ENCODE measurements at regions not wholly inside any gene's neighbourhood (a gene's known extent, or its start where the extent isn't known, plus 50 kb on each side); places are given as distances from the start of the nearest gene placed in this dataset.
"Not testable (repeated sequence)": the region's sequence is repeated elsewhere in the genome, so short reads cannot be mapped to it uniquely, and the experiment has no call there.

DNA sequence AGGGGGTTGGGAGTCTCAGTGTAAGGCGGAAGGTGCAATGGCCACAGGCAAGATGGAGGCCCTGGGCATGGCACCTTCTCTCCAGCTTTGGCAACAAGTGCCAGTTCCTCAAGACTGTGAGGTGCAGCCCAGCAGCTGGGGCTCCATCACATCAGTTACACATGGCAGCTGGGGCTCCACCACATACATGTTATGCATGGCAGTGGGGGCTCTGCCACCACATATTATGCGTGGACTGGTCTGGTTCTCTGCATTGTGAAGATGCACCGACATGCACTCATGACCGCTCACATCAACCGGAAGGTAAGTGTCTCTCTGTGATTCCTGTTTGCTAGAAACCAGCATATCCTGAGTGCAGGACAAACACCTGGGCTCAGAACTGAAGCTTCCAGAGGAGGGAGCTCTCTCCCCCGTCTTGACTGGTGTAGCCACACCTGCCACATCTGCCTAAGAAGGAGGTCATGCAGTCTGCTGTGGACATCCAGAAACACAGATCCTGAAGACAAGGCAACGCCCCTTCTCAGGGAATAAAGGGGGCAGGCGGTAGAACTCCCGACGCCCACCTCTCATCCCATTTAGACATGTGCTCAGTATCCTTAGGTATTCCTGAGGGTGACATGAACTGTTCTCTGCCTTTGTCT, 104.1 kb upstream of the TMPRSS2 start:
- DNase-seq = no peak

DNA sequence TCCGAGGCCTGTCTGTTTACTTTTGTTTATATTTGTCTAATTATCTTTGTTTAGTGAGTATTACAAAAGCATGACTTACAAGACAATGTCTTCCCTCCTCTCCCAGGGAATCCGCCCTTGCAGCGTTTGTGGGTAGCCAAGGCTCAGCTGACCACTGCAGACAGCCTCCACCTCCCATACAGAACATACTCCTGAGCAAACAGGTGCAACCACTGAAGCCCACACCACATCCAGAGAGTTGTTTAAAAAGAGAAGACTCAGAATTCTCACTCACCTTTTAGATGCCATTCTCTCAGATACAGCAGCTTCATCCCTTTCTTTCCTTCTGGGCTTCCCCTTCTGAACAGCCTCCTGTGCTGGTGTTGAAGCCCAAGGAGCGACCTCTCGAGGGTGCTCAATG, 103.5 kb upstream of the TMPRSS2 start:
- DNase-seq = no peak

DNA sequence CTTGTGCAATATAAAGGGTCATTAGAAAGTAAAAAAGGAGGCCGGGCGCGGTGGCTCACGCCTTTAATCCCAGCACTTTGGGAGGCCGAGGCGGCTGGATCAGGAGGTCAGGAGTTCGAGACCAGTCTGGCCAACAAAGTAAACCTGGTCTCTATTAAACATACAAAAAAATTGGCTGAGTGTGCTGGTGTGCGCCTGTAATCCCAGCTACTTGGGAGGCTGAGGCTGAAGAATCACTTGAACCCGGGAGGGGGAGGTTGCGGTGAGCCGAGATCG, 102.8 kb upstream of the TMPRSS2 start:
- DNase-seq = not testable (repeated sequence)

DNA sequence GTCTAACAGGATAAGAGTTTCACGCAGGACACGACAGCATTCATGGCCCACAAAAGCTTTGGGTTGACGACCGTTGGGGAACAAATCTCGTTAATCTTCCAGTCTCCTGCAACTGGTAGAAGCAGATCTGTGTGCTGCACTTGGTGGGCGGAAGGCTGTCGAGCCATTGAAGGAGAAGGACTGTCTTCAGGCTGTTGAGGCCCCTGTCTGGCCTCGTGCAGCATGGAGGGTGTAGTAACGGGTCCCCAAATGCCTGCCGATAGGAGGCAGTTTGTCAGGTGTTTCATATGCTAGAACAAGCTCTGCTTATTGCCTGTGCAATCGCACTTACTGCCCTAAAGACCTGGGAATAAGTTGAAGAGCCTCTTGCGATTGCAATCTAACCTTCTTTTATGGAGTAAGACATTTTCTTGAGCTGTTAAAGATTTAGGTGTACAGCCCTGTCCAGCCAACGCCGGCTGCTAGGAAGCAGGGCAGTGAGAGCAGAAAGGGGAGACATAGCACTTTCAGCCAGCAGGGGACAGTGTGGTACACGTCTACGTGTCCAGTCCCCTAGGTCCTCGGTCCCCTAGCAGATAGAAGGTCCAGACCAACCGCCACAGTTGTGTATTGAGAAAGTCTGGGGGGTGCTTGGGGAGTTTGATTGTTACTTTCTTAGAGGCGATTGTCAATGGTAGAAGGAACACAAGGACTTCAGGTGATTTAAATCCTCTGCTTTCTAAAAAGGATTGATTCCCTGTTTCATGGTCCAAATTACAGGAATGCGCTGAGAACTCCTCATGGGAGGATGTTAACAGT, 102.3 kb upstream of the TMPRSS2 start:
- peak in 1 of 2 donors; percentile 52 for DNase-seq

DNA sequence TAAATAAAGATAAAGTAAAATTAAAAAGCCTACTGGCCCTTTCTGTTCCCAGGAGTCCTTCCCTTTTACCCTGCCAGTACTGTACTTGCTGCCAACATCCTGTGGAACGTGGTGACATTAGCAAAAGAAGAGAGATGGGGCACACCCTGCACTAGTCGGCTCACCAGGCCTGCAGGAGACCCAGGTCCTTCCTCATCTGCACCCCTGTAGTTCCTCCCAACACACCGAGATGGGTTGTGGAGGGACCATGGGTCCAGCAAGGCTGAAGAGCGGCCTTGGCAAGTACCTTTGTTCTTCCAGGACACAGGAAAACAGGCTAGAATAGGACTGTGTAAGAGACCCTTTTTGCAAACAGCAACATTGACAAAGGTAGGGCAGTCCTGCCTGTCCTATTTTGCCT, 98.7 kb upstream of the TMPRSS2 start:
- no peak for DNase-seq

DNA sequence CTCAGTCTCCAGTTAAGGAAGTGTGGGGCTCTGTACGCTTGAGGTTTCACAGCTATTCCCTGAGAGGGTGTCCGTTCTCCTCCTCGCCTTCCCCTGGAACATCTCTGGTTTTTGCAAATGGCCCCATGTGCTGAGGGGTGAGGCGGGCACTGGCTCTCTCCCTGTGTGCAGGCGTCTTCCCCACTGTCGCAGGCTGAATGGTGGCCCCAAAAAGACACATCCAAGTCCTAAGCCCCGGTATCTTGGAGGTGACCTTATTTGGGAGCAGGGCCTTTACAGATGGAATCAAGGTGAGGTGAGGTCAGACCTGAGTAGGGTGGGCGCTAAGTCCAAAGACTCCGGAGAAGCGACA, 98.0 kb upstream of the TMPRSS2 start:
- DNase-seq = no peak

DNA sequence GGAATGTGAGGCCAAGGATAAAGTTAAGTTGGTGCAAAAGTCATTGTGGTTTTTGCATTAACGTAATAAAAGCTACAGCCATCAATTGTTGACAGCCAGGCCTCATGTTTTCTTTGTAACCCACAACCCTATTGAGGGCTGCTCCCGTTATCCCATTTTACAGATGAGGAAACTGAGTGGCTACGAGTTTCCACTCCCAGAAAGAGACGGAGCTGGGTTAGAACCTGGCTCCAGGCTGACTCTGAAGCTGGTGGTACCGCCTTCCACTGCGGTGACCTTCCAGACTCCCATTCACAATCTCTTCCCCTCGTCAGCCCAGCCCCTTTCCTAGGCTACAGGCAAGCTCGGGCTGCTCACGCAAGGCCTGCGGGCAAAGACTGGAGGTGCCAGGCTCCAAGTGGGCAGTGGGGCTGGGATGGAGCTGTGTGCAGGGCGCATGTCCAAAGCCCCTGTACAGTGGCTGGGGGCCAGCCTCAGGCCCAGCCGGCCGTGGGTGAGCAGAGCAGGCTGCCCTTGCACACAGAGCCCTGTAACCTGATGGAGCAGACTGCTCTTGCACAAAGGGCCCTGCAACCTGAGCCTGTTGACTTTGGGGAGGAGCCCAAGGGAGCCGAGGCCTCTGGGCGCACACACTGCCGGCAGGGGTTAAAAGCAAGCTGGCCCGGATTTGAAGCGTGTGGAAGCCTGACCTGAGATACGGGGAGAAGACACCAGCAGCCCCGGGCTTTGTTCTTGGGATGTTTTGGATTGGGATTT, 97.4 kb upstream of the TMPRSS2 start:
- no peak for DNase-seq

DNA sequence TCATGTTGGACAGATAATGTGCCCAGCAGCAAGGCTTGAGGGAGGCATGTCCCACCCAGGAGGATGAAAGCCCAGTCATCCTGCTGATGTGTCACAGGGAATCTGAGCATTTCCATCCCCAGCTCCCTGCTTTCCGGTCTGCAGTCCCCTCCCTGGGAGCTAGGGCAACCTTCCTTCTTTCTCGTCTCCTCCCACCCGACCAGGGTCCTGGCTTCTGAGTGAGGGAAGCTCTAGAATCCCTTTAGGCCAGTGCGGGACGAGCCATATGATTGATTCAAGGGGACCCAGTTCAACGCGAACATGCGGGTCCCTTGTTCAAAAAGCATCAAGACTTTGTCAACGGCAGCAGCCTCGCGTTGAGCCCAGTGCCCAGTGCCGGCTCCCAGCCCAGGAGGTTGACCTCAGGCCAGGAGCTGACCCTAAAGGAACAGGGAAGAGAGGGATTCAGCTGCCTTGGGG, 96.7 kb upstream of the TMPRSS2 start:
- no peak for DNase-seq

DNA sequence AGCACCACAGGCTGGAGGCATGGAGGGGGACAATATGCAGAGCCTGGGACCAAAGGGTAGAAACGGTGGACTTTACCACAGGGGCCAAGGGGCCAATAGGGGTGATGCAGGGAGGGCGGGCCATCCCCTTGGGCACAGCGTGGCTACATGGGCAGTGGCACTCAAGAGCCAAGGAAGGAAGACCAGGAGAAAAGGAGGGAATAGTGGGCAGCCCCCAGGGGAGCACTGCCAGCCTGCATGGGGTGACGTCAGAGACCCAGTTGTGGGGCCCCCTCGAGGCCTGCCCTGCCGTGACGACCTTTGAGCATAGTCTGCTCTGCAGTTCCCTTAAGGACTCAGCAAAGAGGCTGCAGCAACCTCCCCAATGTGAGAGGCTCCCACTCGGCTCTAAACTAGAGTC, 95.5 kb upstream of the TMPRSS2 start:
- DNase-seq = no peak

DNA sequence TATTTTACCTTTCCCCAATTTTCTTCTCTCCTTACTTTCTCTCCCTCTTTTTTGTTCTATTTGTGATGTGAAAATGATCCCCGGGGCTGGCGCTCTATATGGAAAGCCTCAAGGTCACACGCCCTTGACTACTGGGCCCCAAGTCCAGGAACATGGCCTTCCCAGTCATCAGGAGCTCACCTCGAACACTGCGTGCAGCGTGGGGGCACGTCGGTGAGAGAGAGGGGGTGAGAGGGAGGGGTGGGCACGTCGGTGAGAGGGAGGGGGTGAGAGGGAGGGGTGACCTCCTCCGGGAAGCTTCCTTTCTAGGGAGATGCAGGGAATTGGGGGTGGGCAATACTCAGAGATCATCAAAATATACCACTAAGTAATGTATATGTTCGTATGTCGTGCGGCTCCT, 94.6 kb upstream of the TMPRSS2 start:
- no peak for DNase-seq

DNA sequence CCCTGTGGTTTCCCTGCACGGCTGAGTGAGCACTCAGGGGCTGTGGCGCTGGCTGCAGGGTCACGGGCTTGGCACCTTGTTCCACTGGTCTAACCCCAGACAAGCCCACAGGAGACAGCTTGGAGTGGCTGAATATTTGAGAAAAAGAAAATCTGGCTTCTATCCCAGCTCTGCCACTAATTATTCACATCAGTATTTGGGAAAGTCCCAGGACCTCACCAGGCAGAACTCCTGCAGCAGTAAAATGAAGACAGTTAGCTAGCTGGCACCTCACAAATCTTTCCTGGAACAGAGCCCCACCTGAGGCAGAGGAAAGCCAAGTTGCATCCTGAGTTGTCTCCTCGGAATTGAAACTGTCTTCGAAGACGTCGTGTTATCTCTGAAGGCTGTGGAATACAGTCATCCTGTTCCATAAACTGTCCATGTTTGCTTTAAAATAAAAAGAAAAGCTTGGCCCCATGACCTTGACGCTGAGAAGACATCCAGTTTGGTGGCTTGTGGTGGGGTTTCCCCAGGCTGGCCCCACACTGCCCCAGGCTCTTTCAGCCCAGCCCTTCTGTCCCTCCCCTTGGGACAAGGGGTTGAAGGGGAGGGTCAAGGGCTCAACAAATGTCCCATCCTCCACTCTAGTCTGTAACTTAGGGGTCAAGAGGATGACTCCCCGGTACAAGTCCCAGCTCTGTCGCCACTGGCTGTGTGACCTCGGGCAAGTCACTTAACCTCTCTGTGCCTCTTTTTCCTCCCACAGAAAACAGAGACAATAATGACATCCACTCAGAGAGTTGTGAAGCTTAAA, 93.8 kb upstream of the TMPRSS2 start:
- no peak for DNase-seq

DNA sequence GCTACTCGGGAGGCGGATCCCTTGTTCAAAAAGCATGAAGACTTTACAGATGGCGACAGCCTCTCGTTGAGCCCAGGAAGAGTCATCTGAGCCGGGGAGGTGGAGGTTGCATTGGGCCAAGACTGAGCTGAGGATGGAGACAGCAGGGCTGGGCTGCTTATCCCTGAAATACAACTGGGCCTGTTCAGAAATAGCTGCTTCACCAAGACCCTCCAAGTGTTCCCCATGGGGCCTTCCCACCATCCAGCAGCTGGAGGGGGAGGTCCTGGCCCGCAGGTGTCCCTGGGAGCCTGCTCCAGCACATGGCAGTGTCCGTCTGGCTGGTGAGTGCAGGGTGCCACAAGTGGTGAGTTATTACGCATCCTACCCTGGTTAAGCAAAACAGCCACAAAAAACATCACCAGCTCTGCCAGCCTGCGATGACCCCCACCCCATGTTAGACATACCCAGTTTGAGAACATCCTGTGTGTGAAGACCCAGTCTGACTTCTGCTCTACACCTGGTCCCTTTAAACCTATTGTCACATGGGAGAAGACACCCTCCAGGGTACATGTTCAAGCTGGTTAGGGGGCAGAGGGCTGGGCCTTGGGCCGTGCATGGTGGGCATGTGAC, 93.1 kb upstream of the TMPRSS2 start:
- no peak for DNase-seq

DNA sequence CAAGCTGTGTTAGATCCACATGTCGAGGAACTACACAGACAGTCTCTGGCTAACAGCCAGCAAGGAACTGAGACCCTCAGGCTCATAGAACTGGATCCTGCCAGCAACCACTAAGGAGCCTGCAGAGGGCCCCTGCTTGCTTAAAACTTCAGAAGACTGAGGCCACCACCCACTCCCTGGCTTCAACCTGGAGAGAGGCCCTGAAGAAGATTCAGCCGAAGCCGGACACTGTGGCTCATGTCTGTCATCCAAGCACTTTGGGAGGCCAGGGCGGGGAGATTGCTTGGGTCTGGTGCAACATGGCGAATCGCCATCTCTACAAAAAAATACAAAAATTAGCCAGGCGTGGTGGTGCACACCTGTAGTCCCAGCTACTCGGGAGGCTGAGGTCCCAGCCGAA, 92.6 kb upstream of the TMPRSS2 start:
- no peak for DNase-seq

DNA sequence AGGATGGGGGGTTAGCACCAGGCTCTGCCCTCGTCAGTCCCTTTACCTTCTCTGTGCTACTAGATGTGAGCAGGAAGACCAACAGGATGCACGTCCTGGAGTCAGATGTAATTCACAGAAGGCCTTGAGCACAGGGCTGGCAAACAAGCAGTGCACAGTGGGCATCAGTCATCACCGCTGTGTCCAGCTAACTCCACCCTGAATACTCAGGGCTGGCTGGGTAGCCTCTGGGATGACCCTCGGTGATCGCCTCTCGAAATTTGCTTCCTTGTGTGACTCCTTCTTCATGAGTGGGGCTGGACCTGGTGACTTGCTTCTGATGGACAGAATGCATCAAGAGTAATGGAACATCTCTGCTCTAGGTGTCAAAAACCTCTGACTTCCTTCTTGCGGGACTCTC, 92.2 kb upstream of the TMPRSS2 start:
- DNase-seq = no peak

DNA sequence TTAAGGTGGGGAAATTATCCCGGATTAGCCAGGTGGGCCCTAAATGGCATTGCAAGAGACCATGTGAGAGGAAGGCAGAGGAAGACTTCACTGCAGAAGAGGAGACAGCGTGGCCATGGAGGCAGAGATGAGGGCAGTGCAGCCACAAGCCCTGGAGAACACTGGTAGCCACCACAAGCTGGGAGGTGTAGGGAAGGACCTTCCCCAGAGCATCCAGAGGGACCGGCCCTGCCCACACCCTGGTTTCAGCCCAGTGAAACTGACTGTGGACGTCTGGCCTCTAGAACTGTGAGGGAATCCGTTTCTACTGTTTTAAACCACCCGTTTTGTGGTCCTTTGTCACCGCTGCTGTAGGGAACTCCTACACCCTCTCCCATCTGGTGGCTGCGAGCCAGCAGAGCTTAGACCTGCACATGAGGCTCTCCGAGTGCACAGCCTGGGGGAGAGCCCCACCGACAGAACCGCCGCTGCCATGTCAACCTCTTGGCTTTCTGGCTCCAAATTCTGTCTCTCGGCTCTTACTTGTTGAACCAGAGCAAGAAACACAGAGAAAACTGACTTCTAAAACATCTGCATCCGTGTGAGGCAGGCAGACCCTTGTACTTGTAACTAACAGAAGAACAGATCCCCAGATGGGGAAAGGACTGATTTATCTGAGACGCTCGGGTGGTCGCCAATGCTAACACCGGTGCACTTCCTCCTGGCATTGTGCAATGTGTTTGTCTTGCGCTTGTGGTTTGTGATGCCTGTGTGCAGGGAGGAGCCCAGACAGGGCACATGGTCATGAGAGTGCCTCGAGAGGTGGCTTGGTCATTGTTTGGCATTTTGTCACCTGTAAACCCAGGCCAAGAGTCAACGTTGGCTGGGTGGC, 90.8 kb upstream of the TMPRSS2 start:
- no peak for DNase-seq

DNA sequence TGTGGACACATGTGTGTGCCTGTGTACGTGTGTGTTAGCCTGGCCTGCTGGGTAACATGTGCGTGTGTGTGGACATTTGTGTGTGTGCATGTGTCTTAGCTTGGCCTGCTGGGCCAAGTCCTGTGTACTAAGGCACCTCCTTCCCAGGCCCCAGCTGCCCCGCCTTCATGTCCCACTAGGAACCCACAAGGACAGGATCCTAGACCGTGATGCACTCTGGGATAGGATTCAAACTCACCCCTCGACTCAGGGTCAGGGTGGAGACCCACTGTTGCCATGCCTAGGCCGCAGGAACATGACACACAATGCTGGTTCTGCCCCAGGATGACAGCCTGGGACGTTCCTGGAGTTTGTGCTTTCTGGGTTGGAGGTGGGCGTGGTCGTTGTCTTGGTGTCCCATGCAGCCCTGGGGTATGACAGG, 89.9 kb upstream of the TMPRSS2 start:
- DNase-seq = no peak

DNA sequence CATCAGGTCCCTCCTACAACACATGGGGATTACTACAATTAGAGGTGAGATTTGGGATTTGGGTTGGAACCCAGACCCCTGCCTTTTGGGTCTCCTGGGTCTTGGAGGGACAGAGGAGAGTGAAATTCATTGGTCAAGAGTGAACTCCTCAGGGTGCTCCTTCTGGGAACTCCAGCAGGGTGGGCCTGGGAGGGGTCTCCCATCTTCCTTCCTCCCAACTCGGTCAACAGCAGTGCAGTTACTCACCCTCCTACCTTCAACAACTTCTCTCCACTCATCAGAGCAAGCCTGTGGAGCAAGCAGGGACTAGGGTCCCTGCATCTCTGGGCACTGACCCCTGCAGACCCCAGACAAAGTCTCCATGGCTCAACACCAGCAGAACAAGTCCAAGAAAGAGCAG, 89.3 kb upstream of the TMPRSS2 start:
- DNase-seq = no peak

DNA sequence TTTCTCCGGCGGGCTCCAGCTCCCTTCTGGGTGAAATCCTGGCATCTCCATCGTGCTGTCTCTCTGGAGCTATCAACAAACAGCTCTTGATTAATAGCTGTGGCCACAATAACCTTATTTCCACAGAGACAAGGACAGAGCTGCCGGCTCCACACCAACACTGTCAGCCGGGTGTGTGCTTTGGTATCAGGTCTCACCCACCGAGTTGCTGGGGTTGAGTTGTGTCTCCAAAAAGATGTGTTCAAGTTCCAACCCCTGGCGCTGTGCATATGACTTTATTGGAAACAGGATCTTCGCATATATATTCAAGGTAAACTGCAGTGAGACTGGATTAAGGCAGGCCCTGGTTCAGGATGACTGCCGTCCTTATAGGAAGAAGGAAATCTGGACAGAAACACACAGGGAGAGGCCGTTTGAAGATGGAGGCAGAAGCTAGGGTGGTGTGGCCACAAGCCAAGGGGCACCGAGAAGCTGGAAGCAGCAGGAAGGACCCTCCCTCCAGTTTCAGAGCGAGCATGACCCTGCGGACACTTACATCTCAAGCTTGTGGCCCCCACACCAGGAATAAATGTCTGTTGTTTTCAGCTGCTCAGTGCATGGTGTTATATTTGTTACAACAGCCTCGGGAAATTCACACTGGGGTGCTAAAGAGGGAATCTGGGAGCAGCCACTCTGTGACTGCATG, 88.4 kb upstream of the TMPRSS2 start:
- no peak for DNase-seq

DNA sequence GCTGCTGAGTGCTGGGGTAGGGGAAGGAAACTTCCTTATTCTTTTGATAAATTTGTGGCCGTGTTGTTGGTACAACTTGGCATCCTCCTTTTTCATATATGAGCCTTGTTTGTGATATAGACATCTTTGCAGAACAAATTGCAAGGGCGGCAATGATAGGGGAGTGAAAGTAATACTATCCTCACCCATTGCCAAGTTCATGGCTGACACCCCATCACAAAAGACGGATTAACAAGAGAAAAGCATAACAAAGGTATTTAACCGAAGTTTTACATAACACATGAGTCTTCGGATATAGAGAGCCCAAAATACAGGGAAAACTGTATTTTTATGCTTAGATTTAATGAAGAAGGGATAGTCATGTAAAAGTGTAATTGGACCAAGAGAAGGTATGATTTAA, 86.3 kb upstream of the TMPRSS2 start:
- no peak for DNase-seq

DNA sequence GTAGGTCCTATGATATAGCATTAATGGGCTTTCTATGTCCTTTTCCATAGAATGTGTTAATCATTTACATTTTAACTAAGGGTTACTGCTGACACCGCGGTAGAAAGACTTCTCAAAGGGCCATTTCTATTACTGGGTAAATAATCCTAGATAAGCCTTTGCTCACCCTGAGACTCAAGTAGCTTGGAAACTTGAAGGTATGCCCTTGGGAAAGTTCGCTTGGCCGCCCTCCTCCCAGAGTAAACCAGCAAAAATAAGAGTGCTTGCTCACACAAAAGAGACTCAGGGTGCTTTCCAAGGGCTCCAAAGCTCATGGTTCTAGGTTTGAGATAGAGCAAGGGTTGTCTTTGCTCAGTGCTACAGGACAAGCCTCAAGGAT, 85.8 kb upstream of the TMPRSS2 start:
- DNase-seq = peak in 1 of 2 donors; percentile 55
